ENCODE measurements at regions not wholly inside any gene's neighbourhood (a gene's known extent, or its start where the extent isn't known, plus 50 kb on each side); places are given as distances from the start of the nearest gene placed in this dataset.

- H3K4me3 Mint-ChIP-seq = no peak overlapping the region
- no peak overlapping the region for H3K27ac ChIP-seq (ENCODE audit: low read depth, low read length)
- 77 to 79% methylated on average over 3 to 5 of the region's 5 CpGs for WGBS, 2 experiments (ENCODE audit: insufficient coverage in 1 of 2, insufficient read length in 1 of 2)
These were observed 106.0 kb upstream of the ISX start for GRCh38 chr22:34960005-34960404.

GRCh38 chr22:34966980-34967565, 98.9 kb upstream of the ISX start:
- Histone ChIP-seq H3K36me3 (ENCODE audit: control insufficient read depth, insufficient read depth, low read length) (no peaks in the 10 kb centered on the region), H3K4me3 (ENCODE audit: low read length) (no peak overlapping the region), H3K4me1 (ENCODE audit: control insufficient read depth, insufficient read depth, low read length) (peaks cover 10% of the 10 kb centered on the region), H3K27me3 (ENCODE audit: control insufficient read depth, insufficient read depth, low read length, poor library complexity, severe bottlenecking) (no peaks in the 10 kb centered on the region), H3K9me3 (ENCODE audit: control insufficient read depth, low read length) (peaks cover 6% of the 10 kb centered on the region), H3K9ac (ENCODE audit: extremely low read depth, low read length, poor library complexity, severe bottlenecking) (no peak overlapping the region), H3K27ac (ENCODE audit: low read depth, low read length) (no peak overlapping the region)
- 79 to 93% methylated on average over 3 to 4 of the region's 4 CpGs for WGBS, 2 experiments (ENCODE audit: insufficient coverage in 1 of 2, insufficient read length in 1 of 2)
- Mint-ChIP-seq H3K36me3 (ENCODE audit: low read depth) (no peaks in the 10 kb centered on the region), H3K27ac (peak overlapping the region; percentile 27), H3K27me3 (ENCODE audit: insufficient read depth) (no peaks in the 10 kb centered on the region), H3K4me1 (peaks cover 11% of the 10 kb centered on the region), H3K4me3 (no peak overlapping the region), H3K9me3 (no peaks in the 10 kb centered on the region)
- DNase-seq = peak; percentile 59
- no peak for TF ChIP-seq CTCF (conservative IDR thresholded peaks at IDR 0.05)

More at GRCh38 chr22:34960005-34960404, 106.0 kb upstream of the ISX start:
- H3K9ac ChIP-seq (ENCODE audit: extremely low read depth, low read length, poor library complexity, severe bottlenecking) = no peak overlapping the region
- H3K27me3 ChIP-seq (ENCODE audit: control insufficient read depth, insufficient read depth, low read length, poor library complexity, severe bottlenecking) = no peaks in the 10 kb centered on the region
- H3K27me3 Mint-ChIP-seq (ENCODE audit: insufficient read depth) = no peaks in the 10 kb centered on the region
- no peaks in the 10 kb centered on the region for H3K4me1 Mint-ChIP-seq
- DNase-seq = no peak
- H3K36me3 Mint-ChIP-seq (ENCODE audit: low read depth) = no peaks in the 10 kb centered on the region
- no peak overlapping the region for H3K4me3 ChIP-seq (ENCODE audit: low read length)
- H3K9me3 ChIP-seq (ENCODE audit: control insufficient read depth, low read length) = no peaks in the 10 kb centered on the region
- H3K9me3 Mint-ChIP-seq = no peaks in the 10 kb centered on the region
- no peaks in the 10 kb centered on the region for H3K4me1 ChIP-seq (ENCODE audit: control insufficient read depth, insufficient read depth, low read length)
- no peak overlapping the region for H3K27ac Mint-ChIP-seq
- TF ChIP-seq CTCF (conservative IDR thresholded peaks at IDR 0.05) = no peak
- no peaks in the 10 kb centered on the region for H3K36me3 ChIP-seq (ENCODE audit: control insufficient read depth, insufficient read depth, low read length)

- Histone ChIP-seq H3K4me3 (ENCODE audit: low read length) (no peak overlapping the region), H3K9me3 (ENCODE audit: control insufficient read depth, low read length) (peaks cover 6% of the 10 kb centered on the region), H3K4me1 (ENCODE audit: control insufficient read depth, insufficient read depth, low read length) (peaks cover 19% of the 10 kb centered on the region), H3K27ac (ENCODE audit: low read depth, low read length) (no peak overlapping the region), H3K27me3 (ENCODE audit: control insufficient read depth, insufficient read depth, low read length, poor library complexity, severe bottlenecking) (no peaks in the 10 kb centered on the region), H3K36me3 (ENCODE audit: control insufficient read depth, insufficient read depth, low read length) (no peaks in the 10 kb centered on the region), H3K9ac (ENCODE audit: extremely low read depth, low read length, poor library complexity, severe bottlenecking) (no peak overlapping the region)
- no peak for TF ChIP-seq CTCF (conservative IDR thresholded peaks at IDR 0.05)
- DNase-seq = no peak
- Mint-ChIP-seq H3K36me3 (ENCODE audit: low read depth) (no peaks in the 10 kb centered on the region), H3K9me3 (peaks cover under 1% of the 10 kb centered on the region), H3K4me1 (peaks cover 28% of the 10 kb centered on the region), H3K27ac (no peak overlapping the region), H3K4me3 (no peak overlapping the region), H3K27me3 (ENCODE audit: insufficient read depth) (no peaks in the 10 kb centered on the region)
- WGBS, 2 experiments (ENCODE audit: insufficient coverage in 1 of 2, insufficient read length in 1 of 2) = 92 to 94% methylated on average over 13 to 15 of the region's 15 CpGs
These were observed 96.8 kb upstream of the ISX start for GRCh38 chr22:34969001-34969790.
